G401.6 (cell line): ENCODE measurements at regions not wholly inside any gene's neighbourhood (a gene's known extent, or its start where the extent isn't known, plus 50 kb on each side); places are given as distances from the start of the nearest gene placed in this dataset.

Experiments
- FAIRE-seq: peaks from 2 replicates; lab custom pipeline; 2012; peaks lifted over from hg19 to GRCh38; lab: Jason Lieb, UNC

DNA sequence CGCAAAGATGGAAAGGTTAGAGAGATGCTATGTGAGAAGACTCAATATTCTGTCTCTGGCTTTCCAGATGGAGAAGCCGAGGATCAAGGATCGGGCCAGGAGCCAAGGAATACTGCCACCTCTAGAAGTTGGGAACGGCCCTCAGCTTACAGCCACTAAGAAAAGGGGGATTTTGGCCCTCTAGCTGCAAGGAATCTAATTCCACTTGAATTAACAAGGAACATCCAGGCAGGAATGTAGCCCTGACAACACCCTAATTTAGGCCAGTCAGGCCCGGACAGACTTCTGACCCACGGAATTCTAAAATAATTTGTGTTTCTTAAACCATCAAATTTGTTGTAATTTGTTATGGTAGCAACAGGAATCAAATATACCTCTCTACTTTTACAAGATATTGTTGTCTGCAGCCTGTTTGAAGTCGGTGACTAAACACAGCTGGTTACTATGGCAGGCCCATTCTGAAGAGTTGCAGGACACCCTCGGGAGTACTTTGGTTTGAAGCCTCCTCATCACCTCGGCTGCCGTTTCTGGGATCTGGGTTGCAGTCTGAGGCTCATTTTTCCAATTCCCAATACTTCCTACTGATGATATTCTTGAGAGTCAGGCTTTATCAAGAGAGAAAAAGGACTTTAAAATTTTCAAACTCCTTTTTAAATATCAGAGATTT, 1131.2 kb downstream of the TSN start:
- FAIRE-seq = no peak

DNA sequence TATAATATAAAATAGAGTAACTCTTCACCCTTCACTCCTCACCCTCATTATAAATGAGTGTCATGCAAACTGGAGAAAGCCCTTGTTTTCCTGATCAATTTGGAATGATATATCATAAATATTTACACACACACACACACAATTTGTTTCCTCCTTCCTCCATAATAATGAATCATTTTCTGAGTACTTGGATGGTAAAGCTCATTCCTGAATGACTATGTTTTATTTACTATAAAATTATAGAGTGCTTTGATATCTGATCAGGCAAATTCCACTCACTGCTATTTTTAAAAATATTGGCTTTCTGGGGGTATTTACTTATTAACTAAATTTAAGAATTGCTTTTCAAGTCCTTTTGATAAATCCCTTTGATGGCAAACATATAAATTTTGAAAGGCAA, 1125.5 kb upstream of the CNTNAP5 start:
- no peak for FAIRE-seq

DNA sequence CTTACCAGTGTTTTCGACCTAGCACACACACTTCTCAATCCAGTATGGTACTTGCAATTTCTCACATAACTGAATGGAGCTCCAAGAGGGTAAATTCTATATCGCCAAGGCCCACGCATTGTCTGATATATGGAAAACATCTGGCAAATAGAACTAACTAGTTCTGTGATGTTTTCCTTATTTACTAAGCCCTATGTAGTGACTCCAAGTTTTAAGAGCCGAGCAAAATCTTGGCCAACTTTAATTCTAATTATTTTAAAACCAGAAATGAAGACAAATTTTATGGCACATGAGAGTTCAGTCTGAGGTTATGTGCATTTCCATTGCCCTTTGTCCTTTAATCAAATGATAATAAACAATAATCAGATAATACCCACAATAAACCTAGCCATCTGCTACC, 1119.7 kb upstream of the CNTNAP5 start:
- no peak for FAIRE-seq

DNA sequence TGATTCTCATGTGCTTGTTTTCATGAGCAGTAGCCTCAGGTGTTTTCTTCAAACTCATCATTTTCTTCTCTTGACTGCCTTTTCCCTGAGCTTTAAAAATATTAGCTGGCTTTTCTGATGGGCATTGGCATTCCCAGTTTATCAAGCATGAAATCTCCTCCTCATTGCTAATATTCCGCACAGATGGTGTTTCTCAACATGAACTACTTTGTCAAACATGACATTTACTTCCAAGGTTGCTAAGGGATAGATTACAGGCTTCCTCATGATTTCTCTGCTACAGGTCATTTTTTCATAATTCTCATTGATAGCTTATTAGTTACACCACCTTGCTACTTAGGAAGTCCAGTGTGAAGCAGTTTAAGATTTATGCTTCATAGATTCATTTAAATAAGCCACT, 1116.9 kb upstream of the CNTNAP5 start:
- FAIRE-seq = no peak

DNA sequence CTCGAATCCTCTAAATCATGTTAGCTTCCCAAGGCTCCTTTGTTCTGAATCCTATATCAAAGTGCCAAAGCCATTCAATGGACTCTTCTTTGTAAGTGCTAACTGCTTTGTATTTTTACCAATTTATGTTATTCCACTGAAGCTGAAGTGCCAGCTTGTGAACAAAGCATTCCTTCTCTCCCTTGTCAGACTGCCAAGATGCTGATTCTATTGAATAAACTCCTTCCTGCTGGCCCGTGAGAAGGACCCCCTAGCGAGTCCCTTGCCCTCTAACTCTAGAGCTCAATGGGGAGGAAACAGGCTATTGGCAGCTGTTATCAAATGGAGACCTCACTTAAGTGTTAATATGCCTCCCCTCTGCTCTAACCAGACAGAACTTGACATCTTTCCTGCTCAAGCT, 1097.9 kb upstream of the CNTNAP5 start:
- no peak for FAIRE-seq

DNA sequence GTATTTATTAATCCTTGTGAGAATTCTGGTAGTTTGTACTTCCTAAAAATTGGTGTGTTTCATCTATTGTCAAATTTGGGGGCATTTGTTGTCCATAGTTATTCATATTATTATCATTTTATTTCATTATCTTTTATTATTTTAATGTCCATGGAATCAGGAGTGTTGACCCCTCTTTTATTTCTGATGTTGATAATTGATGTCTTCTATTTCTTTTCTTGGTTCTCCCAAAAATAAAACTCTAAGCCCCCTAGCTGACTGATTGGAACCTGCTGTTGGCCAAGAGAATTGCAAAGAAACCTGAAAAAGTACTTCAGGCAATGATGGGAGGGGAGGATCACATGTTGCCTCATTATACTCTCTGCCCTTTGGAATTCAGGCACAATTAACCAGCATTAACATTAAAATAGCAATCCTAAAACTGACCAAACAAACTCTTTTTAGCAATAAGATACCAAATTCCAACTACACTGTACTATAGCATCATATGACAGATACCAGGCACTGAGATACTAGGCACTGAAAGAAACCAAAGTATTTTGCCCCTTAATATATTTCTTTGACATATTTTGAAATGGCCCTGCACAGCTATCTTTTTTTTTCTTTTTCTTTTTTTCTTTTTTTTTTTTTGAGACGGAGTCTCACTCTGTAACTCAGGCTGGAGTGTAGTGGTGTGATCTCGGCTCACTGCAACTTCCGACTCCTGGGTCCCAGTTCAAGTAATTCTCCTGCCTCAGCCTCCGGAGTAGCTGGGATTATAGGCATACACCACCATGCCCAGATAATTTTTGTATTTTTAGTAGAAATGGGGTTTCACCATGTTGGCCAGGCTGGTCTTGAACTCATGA, 1097.2 kb upstream of the CNTNAP5 start:
- no peak for FAIRE-seq

DNA sequence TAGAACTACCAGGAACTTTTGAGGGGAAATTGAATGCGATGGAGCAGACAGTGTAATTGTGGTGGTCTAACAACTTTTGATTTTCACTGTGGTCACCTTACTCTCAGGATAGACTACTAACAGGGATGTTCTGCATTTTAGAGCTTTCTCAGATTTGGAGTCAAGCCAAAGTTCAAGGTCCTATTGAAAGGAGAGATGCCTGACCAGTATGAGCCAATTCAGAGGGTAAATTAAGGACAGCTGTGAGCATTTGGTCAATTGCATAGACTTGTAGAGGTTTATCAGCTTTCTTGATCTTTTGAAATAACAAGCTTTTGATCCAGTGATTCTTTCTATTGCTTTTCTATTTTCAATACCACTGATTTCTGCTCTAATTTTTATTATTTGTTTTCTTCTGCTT, 1095.7 kb upstream of the CNTNAP5 start:
- no peak for FAIRE-seq

DNA sequence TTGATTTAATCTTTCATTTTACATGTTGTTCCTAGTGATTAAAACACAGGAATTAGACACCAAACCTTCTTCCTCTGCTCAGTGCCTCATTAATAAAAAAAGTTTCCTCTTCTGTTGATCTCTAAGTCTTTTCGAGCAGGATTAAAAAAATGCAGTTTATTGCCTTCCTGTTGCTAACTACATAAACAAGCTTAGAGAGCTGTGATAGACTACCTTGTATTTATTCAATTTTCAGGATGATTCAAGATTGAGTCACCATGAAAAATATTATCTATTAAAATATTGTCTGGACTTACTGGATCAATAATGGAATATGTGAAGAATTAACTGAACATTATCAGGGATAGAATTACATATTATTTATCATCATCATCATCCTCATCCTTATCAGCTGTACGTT, 1089.6 kb upstream of the CNTNAP5 start:
- no peak for FAIRE-seq

DNA sequence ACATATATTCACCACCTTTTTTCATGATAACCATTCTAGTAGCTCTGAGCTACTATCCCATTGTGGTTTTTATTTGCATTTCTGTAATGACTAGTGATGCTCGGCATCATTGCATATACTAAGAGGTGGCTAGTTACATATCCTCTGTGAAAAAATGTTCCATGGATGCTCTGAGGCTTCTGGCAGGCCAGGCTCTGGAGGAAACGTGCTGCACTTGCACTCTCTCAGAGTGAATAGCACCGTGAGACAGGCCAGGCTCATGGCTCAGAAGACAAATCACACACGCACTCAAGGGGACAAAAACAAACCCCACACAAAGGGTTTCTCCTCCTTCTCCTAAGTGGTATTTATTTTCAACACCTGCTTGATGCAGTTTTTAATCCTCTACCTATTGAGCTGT, 1085.3 kb upstream of the CNTNAP5 start:
- no peak for FAIRE-seq

- no peak for FAIRE-seq
Measured at GRCh38 chr2:122949523-122949922, 1075.6 kb upstream of the CNTNAP5 start.

DNA sequence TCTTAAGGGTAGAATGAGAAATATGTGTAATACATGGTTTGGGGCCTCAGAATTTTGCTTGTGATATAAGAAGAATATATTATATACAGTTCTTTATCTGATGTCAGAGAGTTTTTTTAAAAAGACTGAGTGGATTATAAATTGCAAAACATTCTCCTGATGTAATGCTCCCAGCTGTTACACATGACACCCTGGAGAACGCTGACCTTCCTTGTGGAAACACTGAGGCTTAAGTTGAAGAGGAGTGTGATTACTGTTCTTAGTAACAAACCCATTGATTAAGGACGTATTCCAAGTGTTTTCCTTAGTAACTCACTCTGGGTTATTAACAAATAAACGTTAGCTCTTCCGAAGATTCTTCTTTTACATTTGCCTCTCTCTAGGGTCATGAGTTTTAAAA, 1069.3 kb upstream of the CNTNAP5 start:
- no peak for FAIRE-seq

DNA sequence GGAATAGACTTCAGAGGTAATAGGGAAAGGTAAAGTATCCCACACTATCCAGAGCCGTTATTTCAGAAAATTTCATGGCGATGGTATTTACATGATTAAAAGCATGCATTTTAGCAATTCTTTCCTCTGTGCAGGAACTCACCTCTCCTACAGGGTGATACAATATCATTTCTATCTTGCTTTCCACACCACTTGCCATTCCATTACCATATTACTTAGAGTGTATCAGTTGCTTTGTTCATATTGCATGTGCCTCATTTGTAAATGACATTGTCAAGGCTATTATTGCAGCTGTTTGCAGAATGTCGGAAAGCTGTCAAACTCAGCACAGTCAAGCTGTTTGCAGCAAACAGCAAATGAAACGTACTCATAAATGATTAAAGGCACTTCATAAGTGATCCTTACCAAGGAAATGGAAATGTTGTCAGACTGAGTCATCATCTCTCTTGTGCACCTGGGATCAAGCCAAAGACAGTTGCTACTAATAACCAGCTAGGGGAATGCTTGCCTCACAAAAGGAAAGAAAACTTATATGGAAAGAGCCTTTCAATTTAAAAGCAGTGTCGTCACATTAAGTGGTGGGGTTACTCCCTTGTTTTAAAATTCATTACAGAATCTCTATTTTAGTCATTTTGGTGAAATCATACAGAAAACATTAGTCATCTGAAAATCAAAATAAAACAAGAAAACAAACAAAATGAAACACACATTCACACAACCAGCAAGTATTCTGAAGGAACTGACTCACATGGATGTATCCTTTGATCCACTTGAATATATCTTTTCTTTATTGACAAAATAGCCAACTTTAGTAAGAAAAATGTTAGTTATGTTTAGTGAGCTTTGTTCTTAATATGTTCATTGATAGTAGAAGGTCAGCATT, 1064.1 kb upstream of the CNTNAP5 start:
- FAIRE-seq = no peak

DNA sequence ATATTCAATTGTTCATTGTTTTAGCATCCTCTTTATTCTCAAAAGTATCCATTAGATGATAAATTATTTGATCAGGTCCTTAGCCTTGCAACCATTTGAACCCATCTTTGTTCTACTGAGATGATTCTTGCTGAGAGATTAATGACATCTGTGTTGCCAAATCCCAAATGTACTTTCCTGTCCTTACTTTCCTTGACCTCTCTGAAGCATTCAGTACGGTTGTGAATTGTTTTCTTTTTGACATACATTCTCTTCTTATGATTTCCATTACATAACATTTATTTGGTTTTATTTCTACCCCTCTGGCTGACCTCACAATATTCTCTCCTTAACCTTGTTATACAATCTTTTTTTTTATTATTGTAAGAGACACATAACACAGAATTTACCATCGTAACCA, 1058.6 kb upstream of the CNTNAP5 start:
- FAIRE-seq = no peak

- FAIRE-seq = no peak
Measured at GRCh38 chr2:122977580-122977979, 1047.5 kb upstream of the CNTNAP5 start.

DNA sequence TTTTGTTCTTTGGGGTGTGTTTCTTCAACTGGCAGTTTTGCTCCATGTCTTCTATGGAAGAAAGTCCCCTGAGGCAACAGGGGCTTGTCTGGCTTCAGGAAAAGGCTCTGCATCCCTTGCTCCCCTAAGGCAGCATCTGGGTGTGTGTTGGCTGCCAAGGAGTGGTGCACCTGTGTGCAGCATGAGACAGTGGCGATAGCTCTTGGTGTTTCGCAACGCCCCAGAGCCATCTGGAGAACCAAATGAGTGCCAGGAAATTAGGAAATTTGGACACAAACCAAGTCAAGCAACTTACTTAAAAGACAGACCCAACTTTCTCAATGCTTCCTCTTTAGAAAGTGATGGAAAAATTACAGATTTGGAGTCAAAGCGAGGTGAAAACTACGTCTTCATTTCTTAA, 1044.4 kb upstream of the CNTNAP5 start:
- FAIRE-seq = no peak

DNA sequence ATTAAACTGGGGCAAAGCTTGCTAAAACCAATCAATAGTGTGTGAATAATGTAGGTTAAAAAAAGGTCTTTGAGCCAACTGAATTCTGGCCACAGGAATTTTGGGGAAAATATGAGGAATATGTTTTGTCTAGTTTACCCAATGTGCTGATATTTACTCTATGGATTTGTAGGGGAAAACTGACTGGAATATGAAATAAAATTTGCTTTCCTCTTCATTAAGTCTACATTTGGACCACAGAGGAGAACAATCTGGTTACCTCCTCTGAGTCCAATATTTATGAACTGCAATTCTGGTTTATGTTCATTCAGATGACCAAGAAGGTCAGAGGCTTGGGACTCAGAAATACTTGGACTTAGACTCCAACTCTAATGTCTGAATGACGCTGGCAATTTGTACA, 1042.2 kb upstream of the CNTNAP5 start:
- FAIRE-seq = no peak

DNA sequence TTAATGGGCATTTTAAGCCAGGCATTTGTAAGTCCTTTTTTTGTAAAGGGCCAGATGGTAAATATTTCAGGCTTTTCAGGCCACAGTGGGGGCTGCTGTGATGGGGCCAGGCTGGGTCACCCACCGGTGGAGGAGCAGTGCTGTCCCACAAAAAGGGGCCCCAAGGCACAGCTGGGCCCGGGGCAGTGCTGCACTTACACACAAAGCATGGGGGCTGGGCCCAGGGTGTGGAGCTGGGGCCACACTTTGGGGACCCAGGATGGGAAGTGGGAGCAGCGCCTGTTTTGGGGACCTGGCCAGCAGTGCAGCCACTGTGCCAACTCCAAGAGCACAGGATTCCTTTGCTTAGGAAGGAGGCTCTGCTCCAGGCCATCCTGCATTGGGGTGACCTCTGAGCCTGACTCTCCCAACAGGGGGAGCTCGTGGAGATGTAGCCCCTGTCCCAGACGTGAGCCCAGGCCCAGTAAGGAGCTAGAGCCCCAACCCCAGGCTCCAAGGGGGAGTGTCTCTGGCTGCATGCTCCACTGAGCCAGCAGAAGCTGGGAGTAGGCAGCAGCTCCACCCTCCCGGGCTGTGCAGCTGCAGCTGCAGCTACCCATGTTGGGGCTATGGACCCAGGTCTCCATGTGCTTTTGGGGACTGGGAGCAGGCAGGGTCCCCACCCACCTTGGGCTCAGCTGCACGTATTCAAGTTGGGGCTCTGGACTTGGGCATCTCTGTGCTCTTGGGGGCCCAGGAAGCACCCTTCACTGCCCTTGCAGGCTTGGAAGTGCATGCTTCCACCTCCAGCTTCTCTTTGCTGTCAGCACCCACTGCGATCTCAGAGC, 1036.5 kb upstream of the CNTNAP5 start:
- no peak for FAIRE-seq

- no peak for FAIRE-seq
Measured at GRCh38 chr2:122993592-122993991, 1031.5 kb upstream of the CNTNAP5 start.

GRCh38 chr2:122999258-122999657, 1025.8 kb upstream of the CNTNAP5 start:
- FAIRE-seq = no peak

DNA sequence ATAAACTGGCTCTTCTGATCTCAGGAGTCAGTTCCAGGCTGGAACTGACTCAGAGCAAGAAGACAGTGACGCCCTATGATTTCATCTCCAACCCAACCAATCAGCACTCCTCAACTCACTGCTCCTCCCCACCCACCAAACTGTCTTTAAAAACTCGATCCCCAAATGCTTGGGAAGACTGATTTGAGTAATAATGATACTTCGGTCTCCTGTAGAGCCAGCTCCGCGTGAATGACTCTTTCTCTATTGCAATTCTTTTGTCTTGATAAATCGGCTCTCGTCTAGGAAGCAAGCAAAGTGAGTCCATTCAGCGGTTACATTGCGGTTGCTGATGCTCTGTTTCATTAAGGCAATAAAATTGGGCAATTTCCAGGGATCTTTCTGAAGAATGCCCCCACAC, 1025.3 kb upstream of the CNTNAP5 start:
- no peak for FAIRE-seq

DNA sequence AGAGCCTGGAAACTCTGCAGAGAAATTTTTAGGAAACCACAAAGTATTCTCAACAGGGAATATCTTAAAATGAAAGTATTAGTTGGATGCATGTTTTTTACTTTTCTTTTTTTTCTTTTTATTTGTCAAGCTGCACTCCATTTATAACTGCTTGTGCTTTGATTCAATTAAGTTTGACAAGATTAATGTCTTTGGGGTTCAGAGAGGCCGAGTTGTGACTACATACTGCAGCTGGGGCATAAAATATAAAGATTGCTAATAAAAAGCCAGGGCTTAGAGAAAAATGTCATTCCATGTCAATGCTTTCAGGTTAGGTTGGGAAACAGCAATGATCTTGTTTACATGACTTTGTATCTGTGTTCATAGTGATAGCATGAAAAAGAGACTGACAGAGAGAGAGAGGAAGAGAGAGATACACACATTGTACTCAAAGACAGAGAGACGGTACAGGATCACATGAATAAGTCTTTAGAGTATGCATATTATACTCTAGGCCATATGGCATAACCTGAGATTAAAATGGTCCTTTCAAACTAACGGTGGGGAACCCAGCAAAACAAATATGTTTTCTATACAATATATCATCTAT, 1022.3 kb upstream of the CNTNAP5 start:
- FAIRE-seq = no peak

DNA sequence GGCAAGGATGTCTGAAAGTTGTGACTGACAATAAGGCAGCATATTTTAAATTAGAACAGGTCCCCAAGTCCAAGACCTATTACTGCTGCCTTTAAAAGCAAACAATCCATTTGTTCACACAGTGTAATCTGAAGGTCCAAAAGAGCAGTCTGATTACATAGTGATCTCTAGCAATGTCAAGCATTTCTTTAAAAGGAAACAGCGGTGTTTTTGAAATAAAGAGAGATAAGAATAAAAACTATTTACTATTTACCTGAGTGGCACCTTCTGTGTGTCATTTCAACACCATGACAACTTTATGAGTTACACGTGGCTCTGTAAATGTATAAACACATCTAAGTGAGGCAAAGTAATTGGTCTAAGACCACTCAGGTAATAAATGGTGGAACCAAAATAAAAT, 1009.9 kb upstream of the CNTNAP5 start:
- FAIRE-seq = no peak
